ENCODE measurements at regions not wholly inside any gene's neighbourhood (a gene's known extent, or its start where the extent isn't known, plus 50 kb on each side); places are given as distances from the start of the nearest gene placed in this dataset.

DNA sequence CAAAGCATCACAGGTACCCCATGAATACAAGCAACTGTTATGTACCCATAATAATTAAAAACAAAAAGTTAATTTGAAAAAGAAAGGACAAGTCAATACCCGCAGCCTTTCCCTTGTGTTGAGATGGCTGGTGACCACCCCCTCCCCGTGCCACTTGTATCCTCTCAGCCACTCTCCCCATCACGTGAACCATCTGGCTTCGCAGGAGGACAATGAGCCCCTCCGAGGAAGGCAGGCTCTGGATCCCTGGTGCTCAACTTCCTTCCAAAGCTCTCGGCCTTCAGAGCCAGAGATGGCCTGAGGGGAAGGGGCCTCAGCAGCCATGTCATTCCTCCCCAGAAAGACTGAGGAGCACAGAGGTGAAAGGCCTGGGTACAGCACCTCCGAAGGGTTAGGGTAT, 120.4 kb upstream of the RAB4A start:
- TF ChIP-seq, protein P1, sequence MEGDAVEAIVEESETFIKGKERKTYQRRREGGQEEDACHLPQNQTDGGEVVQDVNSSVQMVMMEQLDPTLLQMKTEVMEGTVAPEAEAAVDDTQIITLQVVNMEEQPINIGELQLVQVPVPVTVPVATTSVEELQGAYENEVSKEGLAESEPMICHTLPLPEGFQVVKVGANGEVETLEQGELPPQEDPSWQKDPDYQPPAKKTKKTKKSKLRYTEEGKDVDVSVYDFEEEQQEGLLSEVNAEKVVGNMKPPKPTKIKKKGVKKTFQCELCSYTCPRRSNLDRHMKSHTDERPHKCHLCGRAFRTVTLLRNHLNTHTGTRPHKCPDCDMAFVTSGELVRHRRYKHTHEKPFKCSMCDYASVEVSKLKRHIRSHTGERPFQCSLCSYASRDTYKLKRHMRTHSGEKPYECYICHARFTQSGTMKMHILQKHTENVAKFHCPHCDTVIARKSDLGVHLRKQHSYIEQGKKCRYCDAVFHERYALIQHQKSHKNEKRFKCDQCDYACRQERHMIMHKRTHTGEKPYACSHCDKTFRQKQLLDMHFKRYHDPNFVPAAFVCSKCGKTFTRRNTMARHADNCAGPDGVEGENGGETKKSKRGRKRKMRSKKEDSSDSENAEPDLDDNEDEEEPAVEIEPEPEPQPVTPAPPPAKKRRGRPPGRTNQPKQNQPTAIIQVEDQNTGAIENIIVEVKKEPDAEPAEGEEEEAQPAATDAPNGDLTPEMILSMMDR (IDR thresholded peaks at IDR 0.05) = no peak
- no peak for TF ChIP-seq POLR2A (IDR thresholded peaks at IDR 0.05)
